ENCODE measurements at regions not wholly inside any gene's neighbourhood (a gene's known extent, or its start where the extent isn't known, plus 50 kb on each side); places are given as distances from the start of the nearest gene placed in this dataset.

- POLR2A ChIA-PET = no interaction called here
- CTCF ChIA-PET = interaction anchor here (0.8 to 2.0 kb wide), 4 partner anchors 9 to 67 kb away, joined by 3 to 4 read pairs (median 4); no protein-coding TSS in a partner anchor
- DNase-seq (ENCODE audit: extremely low spot score) = no peak
- TF ChIP-seq, protein P1, sequence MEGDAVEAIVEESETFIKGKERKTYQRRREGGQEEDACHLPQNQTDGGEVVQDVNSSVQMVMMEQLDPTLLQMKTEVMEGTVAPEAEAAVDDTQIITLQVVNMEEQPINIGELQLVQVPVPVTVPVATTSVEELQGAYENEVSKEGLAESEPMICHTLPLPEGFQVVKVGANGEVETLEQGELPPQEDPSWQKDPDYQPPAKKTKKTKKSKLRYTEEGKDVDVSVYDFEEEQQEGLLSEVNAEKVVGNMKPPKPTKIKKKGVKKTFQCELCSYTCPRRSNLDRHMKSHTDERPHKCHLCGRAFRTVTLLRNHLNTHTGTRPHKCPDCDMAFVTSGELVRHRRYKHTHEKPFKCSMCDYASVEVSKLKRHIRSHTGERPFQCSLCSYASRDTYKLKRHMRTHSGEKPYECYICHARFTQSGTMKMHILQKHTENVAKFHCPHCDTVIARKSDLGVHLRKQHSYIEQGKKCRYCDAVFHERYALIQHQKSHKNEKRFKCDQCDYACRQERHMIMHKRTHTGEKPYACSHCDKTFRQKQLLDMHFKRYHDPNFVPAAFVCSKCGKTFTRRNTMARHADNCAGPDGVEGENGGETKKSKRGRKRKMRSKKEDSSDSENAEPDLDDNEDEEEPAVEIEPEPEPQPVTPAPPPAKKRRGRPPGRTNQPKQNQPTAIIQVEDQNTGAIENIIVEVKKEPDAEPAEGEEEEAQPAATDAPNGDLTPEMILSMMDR (IDR thresholded peaks at IDR 0.05; ENCODE audit: control extremely low read depth, extremely low read depth, low read depth, missing control alignments) = no peak
Observed at GRCh38 chr18:61964616-61965015, 71.8 kb upstream of the RNF152 start.

GRCh38 chr18:61963705-61964104, 70.9 kb upstream of the RNF152 start:
- TF ChIP-seq, protein P1 (IDR thresholded peaks at IDR 0.05; ENCODE audit: control extremely low read depth, extremely low read depth, low read depth, missing control alignments) = no peak
- ChIA-PET CTCF (interaction anchor here (1.2 to 2.0 kb wide), 3 partner anchors 9 to 68 kb away, joined by 3 to 4 read pairs (median 4); no protein-coding TSS in a partner anchor), POLR2A (no interaction called here)
- no peak for DNase-seq (ENCODE audit: extremely low spot score)

DNA sequence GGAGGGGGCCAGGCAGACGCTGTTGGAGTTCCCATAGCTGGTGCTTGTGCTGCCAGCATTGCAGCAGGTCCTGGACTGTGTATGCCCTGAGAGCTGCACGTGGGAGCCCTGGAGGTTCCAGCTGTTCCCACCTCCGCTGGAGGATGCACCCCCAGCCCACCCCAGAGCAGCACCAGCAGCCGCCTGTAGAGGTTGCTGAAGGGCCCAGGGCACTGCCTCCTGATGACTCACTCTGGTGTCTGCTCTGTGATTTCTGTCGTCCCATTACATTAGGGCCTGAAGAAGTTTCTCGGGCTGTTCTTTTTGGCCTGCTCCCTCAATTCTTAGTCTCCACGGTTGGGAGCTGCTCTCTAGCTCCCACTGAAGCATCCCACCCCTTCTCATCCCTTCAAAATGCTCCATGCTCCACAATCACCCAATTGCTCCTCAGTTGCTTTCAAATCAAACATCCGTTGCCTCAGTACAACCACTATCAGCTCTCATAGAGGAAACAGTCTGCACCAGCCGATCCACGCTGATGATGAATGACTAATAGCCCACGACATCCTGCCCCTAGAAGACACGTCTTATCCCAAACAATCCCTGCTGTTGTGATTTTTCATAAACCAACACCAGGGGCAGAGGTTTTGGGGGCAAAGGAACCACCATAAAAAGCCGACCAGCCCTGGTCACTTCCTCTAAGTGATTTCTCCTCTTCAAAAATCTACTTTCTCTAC, 65.2 kb upstream of the RNF152 start:
- POLR2A ChIA-PET = interaction anchor here (0.6 kb wide), 1 partner anchor 1881 kb away, joined by 3 read pairs; no protein-coding TSS in a partner anchor
- TF ChIP-seq, protein P1 (IDR thresholded peaks at IDR 0.05; ENCODE audit: control extremely low read depth, extremely low read depth, low read depth, missing control alignments) = no peak
- CTCF ChIA-PET = interaction anchor here (1.5 kb wide), 1 partner anchor 9 kb away, joined by 3 read pairs; no protein-coding TSS in a partner anchor
- no peak for DNase-seq (ENCODE audit: extremely low spot score)

GRCh38 chr18:61955644-61956043, 62.8 kb upstream of the RNF152 start:
- ChIA-PET POLR2A (no interaction called here), CTCF (interaction anchor here (1.1 kb wide), 1 partner anchor 9 kb away, joined by 4 read pairs; no protein-coding TSS in a partner anchor)
- TF ChIP-seq, protein P1 (IDR thresholded peaks at IDR 0.05; ENCODE audit: control extremely low read depth, extremely low read depth, low read depth, missing control alignments) = no peak
- DNase-seq (ENCODE audit: extremely low spot score) = no peak

- no peak for DNase-seq (ENCODE audit: extremely low spot score)
- CTCF ChIA-PET = interaction anchor here (1.1 to 1.5 kb wide), 2 partner anchors 10 to 52 kb away, joined by 3 to 4 read pairs; no protein-coding TSS in a partner anchor
- POLR2A ChIA-PET = no interaction called here
- TF ChIP-seq, protein P1 (IDR thresholded peaks at IDR 0.05; ENCODE audit: control extremely low read depth, extremely low read depth, low read depth, missing control alignments) = no peak
Observed at GRCh38 chr18:61954096-61954746, 61.4 kb upstream of the RNF152 start.

- CTCF ChIA-PET = interaction anchor here (1.5 kb wide), 1 partner anchor 52 kb away, joined by 3 read pairs; no protein-coding TSS in a partner anchor
- no peak for DNase-seq (ENCODE audit: extremely low spot score)
- POLR2A ChIA-PET = no interaction called here
- TF ChIP-seq, protein P1 (IDR thresholded peaks at IDR 0.05; ENCODE audit: control extremely low read depth, extremely low read depth, low read depth, missing control alignments) = no peak
Observed at GRCh38 chr18:61953641-61954040, 60.8 kb upstream of the RNF152 start.

Data from GM10248 (cell line).